GM11168 (cell line): ENCODE measurements at regions not wholly inside any gene's neighbourhood (a gene's known extent, or its start where the extent isn't known, plus 50 kb on each side); places are given as distances from the start of the nearest gene placed in this dataset.

ENCODE experiments used
- in situ Hi-C: fragments of 300-500 bp; cut with MboI; formaldehyde crosslinking; loops from one replicate; pipeline ENCODE4 v1.12.0; 2022; ENCODE audit warnings: low sequenced_read_pairs; ENCODE audit not compliant: unreplicated experiment

- in situ Hi-C loops: loop anchor here (25.0 kb wide), 1 partner anchor 208 kb away; no protein-coding TSS in a partner anchor
Measured at GRCh38 chr13:30129411-30129810, 177.9 kb downstream of the KATNAL1 start.

- in situ Hi-C loops: loop anchor here (25.0 kb wide), 1 partner anchor 209 kb away; no protein-coding TSS in a partner anchor
Measured at GRCh38 chr13:30128591-30128990, 178.8 kb downstream of the KATNAL1 start.

- in situ Hi-C loops: loop anchor here (25.0 kb wide), 1 partner anchor 209 kb away; no protein-coding TSS in a partner anchor
Measured at GRCh38 chr13:30128095-30128494, 179.3 kb downstream of the KATNAL1 start.

GRCh38 chr13:30126903-30127428 is 180.4 kb downstream of the KATNAL1 start:
- in situ Hi-C loops: loop anchor here (25.0 kb wide), 1 partner anchor 210 kb away; no protein-coding TSS in a partner anchor

GRCh38 chr13:30125422-30126073 is 181.8 kb downstream of the KATNAL1 start:
- in situ Hi-C loops: loop anchor here (25.0 kb wide), 1 partner anchor 212 kb away; no protein-coding TSS in a partner anchor

GRCh38 chr13:30124131-30124768 is 183.1 kb downstream of the KATNAL1 start:
- in situ Hi-C loops: no loop called here

- in situ Hi-C loops: no loop called here
Measured at GRCh38 chr13:30123575-30123974, 183.8 kb downstream of the KATNAL1 start.

- in situ Hi-C loops: no loop called here
Measured at GRCh38 chr13:30121666-30122065, 185.7 kb downstream of the KATNAL1 start.

- in situ Hi-C loops: no loop called here
Measured at GRCh38 chr13:30121244-30121643, 186.1 kb downstream of the KATNAL1 start.

GRCh38 chr13:30120133-30120822 is 187.1 kb downstream of the KATNAL1 start:
- in situ Hi-C loops: no loop called here

GRCh38 chr13:30119476-30119875 is 187.9 kb downstream of the KATNAL1 start:
- in situ Hi-C loops: loop anchor here (5.0 to 10.0 kb wide), 2 partner anchors 345 to 612 kb away; no protein-coding TSS in a partner anchor

GRCh38 chr13:30116379-30116778 is 191.0 kb downstream of the KATNAL1 start:
- in situ Hi-C loops: loop anchor here (5.0 to 10.0 kb wide), 2 partner anchors 342 to 609 kb away; no protein-coding TSS in a partner anchor

- in situ Hi-C loops: loop anchor here (5.0 to 10.0 kb wide), 2 partner anchors 340 to 608 kb away; no protein-coding TSS in a partner anchor
Measured at GRCh38 chr13:30115257-30115600, 192.1 kb downstream of the KATNAL1 start.

- in situ Hi-C loops: loop anchor here (5.0 to 10.0 kb wide), 2 partner anchors 340 to 607 kb away; no protein-coding TSS in a partner anchor
Measured at GRCh38 chr13:30114571-30115256, 192.6 kb downstream of the KATNAL1 start.

- in situ Hi-C loops: loop anchor here (10.0 kb wide), 1 partner anchor 339 kb away; no protein-coding TSS in a partner anchor
Measured at GRCh38 chr13:30113983-30114570, 193.3 kb downstream of the KATNAL1 start.

GRCh38 chr13:30113551-30113950 is 193.8 kb downstream of the KATNAL1 start:
- in situ Hi-C loops: loop anchor here (10.0 kb wide), 1 partner anchor 339 kb away; no protein-coding TSS in a partner anchor

- in situ Hi-C loops: loop anchor here (10.0 kb wide), 1 partner anchor 338 kb away; no protein-coding TSS in a partner anchor
Measured at GRCh38 chr13:30112602-30113435, 194.5 kb downstream of the KATNAL1 start.

GRCh38 chr13:30111810-30112209 is 195.5 kb downstream of the KATNAL1 start:
- in situ Hi-C loops: loop anchor here (10.0 kb wide), 1 partner anchor 337 kb away; no protein-coding TSS in a partner anchor
